ENCODE measurements at regions not wholly inside any gene's neighbourhood (a gene's known extent, or its start where the extent isn't known, plus 50 kb on each side); places are given as distances from the start of the nearest gene placed in this dataset.

- DNase-seq (ENCODE audit: low read depth, low spot score): no peak
- no peak overlapping the region for H3K4me3 ChIP-seq (ENCODE audit: low read length)
These were observed 101.4 kb upstream of the PDE5A start for GRCh38 chr4:119729835-119730670.

GRCh38 chr4:119728692-119729593 is 100.3 kb upstream of the PDE5A start:
- H3K4me3 ChIP-seq (ENCODE audit: low read length): no peak overlapping the region
- DNase-seq (ENCODE audit: low read depth, low spot score): no peak

GRCh38 chr4:119728185-119728584 is 99.6 kb upstream of the PDE5A start:
- no peak overlapping the region for H3K4me3 ChIP-seq (ENCODE audit: low read length)
- no peak for DNase-seq (ENCODE audit: low read depth, low spot score)

- H3K4me3 ChIP-seq (ENCODE audit: low read length): no peak overlapping the region
- no peak for DNase-seq (ENCODE audit: low read depth, low spot score)
These were observed 97.9 kb upstream of the PDE5A start for GRCh38 chr4:119726505-119726904.

- H3K4me3 ChIP-seq (ENCODE audit: low read length): no peak overlapping the region
- DNase-seq (ENCODE audit: low read depth, low spot score): no peak
These were observed 97.2 kb upstream of the PDE5A start for GRCh38 chr4:119725688-119726330.

GRCh38 chr4:119725011-119725410 is 96.4 kb upstream of the PDE5A start:
- no peak for DNase-seq (ENCODE audit: low read depth, low spot score)
- H3K4me3 ChIP-seq (ENCODE audit: low read length): no peak overlapping the region

- DNase-seq (ENCODE audit: low read depth, low spot score): no peak
- no peak overlapping the region for H3K4me3 ChIP-seq (ENCODE audit: low read length)
These were observed 94.1 kb upstream of the PDE5A start for GRCh38 chr4:119722670-119723069.

- no peak for DNase-seq (ENCODE audit: low read depth, low spot score)
- no peak overlapping the region for H3K4me3 ChIP-seq (ENCODE audit: low read length)
These were observed 93.3 kb upstream of the PDE5A start for GRCh38 chr4:119721878-119722277.

- no peak for DNase-seq (ENCODE audit: low read depth, low spot score)
- no peak overlapping the region for H3K4me3 ChIP-seq (ENCODE audit: low read length)
These were observed 87.2 kb upstream of the PDE5A start for GRCh38 chr4:119715490-119716445.

GRCh38 chr4:119709418-119709817 is 80.8 kb upstream of the PDE5A start:
- no peak overlapping the region for H3K4me3 ChIP-seq (ENCODE audit: low read length)
- no peak for DNase-seq (ENCODE audit: low read depth, low spot score)

- DNase-seq (ENCODE audit: low read depth, low spot score): no peak
- H3K4me3 ChIP-seq (ENCODE audit: low read length): no peak overlapping the region
These were observed 78.7 kb upstream of the PDE5A start for GRCh38 chr4:119707336-119707735.

- no peak for DNase-seq (ENCODE audit: low read depth, low spot score)
- H3K4me3 ChIP-seq (ENCODE audit: low read length): no peak overlapping the region
These were observed 78.2 kb upstream of the PDE5A start for GRCh38 chr4:119706804-119707203.

- no peak overlapping the region for H3K4me3 ChIP-seq (ENCODE audit: low read length)
- no peak for DNase-seq (ENCODE audit: low read depth, low spot score)
These were observed 69.3 kb upstream of the PDE5A start for GRCh38 chr4:119697887-119698393.

- no peak for DNase-seq (ENCODE audit: low read depth, low spot score)
These were observed 68.4 kb upstream of the PDE5A start for GRCh38 chr4:119696963-119697362.

GRCh38 chr4:119695216-119695615 is 66.6 kb upstream of the PDE5A start:
- DNase-seq (ENCODE audit: low read depth, low spot score): no peak
- H3K4me3 ChIP-seq (ENCODE audit: low read length): no peak overlapping the region

More at GRCh38 chr4:119696963-119697362, 68.4 kb upstream of the PDE5A start:
- H3K4me3 ChIP-seq (ENCODE audit: low read length): no peak overlapping the region

GRCh38 chr4:119693126-119693525 is 64.5 kb upstream of the PDE5A start:
- no peak for DNase-seq (ENCODE audit: low read depth, low spot score)
- H3K4me3 ChIP-seq (ENCODE audit: low read length): no peak overlapping the region

GRCh38 chr4:119692001-119692400 is 63.4 kb upstream of the PDE5A start:
- no peak overlapping the region for H3K4me3 ChIP-seq (ENCODE audit: low read length)
- DNase-seq (ENCODE audit: low read depth, low spot score): no peak

GRCh38 chr4:119690871-119691270 is 62.3 kb upstream of the PDE5A start:
- peak; percentile 1 for DNase-seq (ENCODE audit: low read depth, low spot score)
- no peak overlapping the region for H3K4me3 ChIP-seq (ENCODE audit: low read length)

Measured in Jurkat, Clone E6-1 (cell line).